ENCODE measurements at regions not wholly inside any gene's neighbourhood (a gene's known extent, or its start where the extent isn't known, plus 50 kb on each side); places are given as distances from the start of the nearest gene placed in this dataset.
A peak's percentile ranks its signal among the peaks of the same experiment; 100 is the strongest.

- no peak for DNase-seq
Observed at GRCh38 chr12:91999823-92000222, 145.8 kb downstream of the BTG1 start.

GRCh38 chr12:91998316-91998715 lies 147.3 kb downstream of the BTG1 start:
- DNase-seq: no peak

GRCh38 chr12:91994208-91994797 lies 151.3 kb downstream of the BTG1 start:
- DNase-seq: peak; percentile 16

- no peak for DNase-seq
Observed at GRCh38 chr12:91993287-91994017, 152.2 kb downstream of the BTG1 start.

- DNase-seq: no peak
Observed at GRCh38 chr12:91991399-91992187, 154.1 kb downstream of the BTG1 start.

GRCh38 chr12:91990525-91990924 lies 155.1 kb downstream of the BTG1 start:
- no peak for DNase-seq

GRCh38 chr12:91989143-91989542 lies 156.5 kb downstream of the BTG1 start:
- no peak for DNase-seq

- peak; percentile 37 for DNase-seq
Observed at GRCh38 chr12:91988086-91988923, 157.3 kb downstream of the BTG1 start.

GRCh38 chr12:91986084-91986483 lies 159.6 kb downstream of the BTG1 start:
- DNase-seq: no peak

- peak; percentile 51 for DNase-seq
Observed at GRCh38 chr12:91985002-91985787, 160.5 kb downstream of the BTG1 start.

GRCh38 chr12:91984556-91984955 lies 161.1 kb downstream of the BTG1 start:
- peak; percentile 45 for DNase-seq

GRCh38 chr12:91983935-91984334 lies 161.7 kb downstream of the BTG1 start:
- no peak for DNase-seq

- DNase-seq: no peak
Observed at GRCh38 chr12:91982946-91983345, 162.7 kb downstream of the BTG1 start.

GRCh38 chr12:91980389-91980821 lies 165.2 kb downstream of the BTG1 start:
- no peak for DNase-seq

GRCh38 chr12:91978143-91978542 lies 167.5 kb downstream of the BTG1 start:
- no peak for DNase-seq

- DNase-seq: no peak
Observed at GRCh38 chr12:91975891-91976290, 169.8 kb downstream of the BTG1 start.

GRCh38 chr12:91974541-91975085 lies 171.0 kb downstream of the BTG1 start:
- DNase-seq: no peak

GRCh38 chr12:91973813-91974212 lies 171.8 kb downstream of the BTG1 start:
- DNase-seq: no peak

- DNase-seq: no peak
Observed at GRCh38 chr12:91972896-91973295, 172.8 kb downstream of the BTG1 start.

- no peak for DNase-seq
Observed at GRCh38 chr12:91968777-91969171, 176.9 kb downstream of the BTG1 start.
